WTC11 (cell line): ENCODE measurements at regions not wholly inside any gene's neighbourhood (a gene's known extent, or its start where the extent isn't known, plus 50 kb on each side); places are given as distances from the start of the nearest gene placed in this dataset.

Experiments used
- CTCF ChIP-seq: fragments of 200-600 bp; IDR thresholded peaks from 2 replicates; pipeline ENCODE4 v1.8.0; 2022; ENCODE audit warnings: antibody characterized with exemption
- E2F1 ChIP-seq: sonication (generic); formaldehyde crosslinking; IDR thresholded peaks from 2 replicates; pipeline ENCODE4 v1.8.0; 2022; ENCODE audit warnings: mild to moderate bottlenecking, missing genetic modification reagents
- E2F4 ChIP-seq: sonication (generic); formaldehyde crosslinking; IDR thresholded peaks from 2 replicates; pipeline ENCODE4 v1.8.1; 2022; ENCODE audit warnings: low read depth, mild to moderate bottlenecking, moderate library complexity, missing genetic modification reagents, borderline replicate concordance
- FOXP1 ChIP-seq: sonication (generic); formaldehyde crosslinking; IDR thresholded peaks from 2 replicates; pipeline ENCODE4 v1.8.0; 2022; ENCODE audit warnings: missing genetic modification reagents, mild to moderate bottlenecking, moderate library complexity, borderline replicate concordance
- FOXP4 ChIP-seq: sonication (generic); formaldehyde crosslinking; IDR thresholded peaks from 2 replicates; pipeline ENCODE4 v1.8.0; 2022; ENCODE audit warnings: mild to moderate bottlenecking, missing genetic modification reagents
- GABPB1 ChIP-seq: sonication (generic); formaldehyde crosslinking; IDR thresholded peaks from 2 replicates; pipeline ENCODE4 v1.8.1; 2023; ENCODE audit warnings: mild to moderate bottlenecking, missing genetic modification reagents
- HMGXB4 ChIP-seq: sonication (generic); formaldehyde crosslinking; IDR thresholded peaks from 2 replicates; pipeline ENCODE4 v1.8.1; 2023; ENCODE audit warnings: mild to moderate bottlenecking, moderate library complexity, missing genetic modification reagents
- JUN ChIP-seq: sonication (generic); formaldehyde crosslinking; IDR thresholded peaks from 2 replicates; pipeline ENCODE4 v1.8.0; 2023; ENCODE audit warnings: mild to moderate bottlenecking, missing genetic modification reagents
- NR1H2 ChIP-seq: sonication (generic); formaldehyde crosslinking; IDR thresholded peaks from 2 replicates; pipeline ENCODE4 v1.9.0; 2021; ENCODE audit warnings: mild to moderate bottlenecking, moderate library complexity, missing genetic modification reagents
- SOX15 ChIP-seq: fragments of 250-450 bp; sonication (Bioruptor Pico); IDR thresholded peaks from 2 replicates; pipeline ENCODE4 v1.9.0; 2021; ENCODE audit warnings: mild to moderate bottlenecking
- TEAD4 ChIP-seq: sonication (generic); formaldehyde crosslinking; IDR thresholded peaks from 2 replicates; pipeline ENCODE4 v1.8.0; 2022; ENCODE audit warnings: mild to moderate bottlenecking, missing genetic modification reagents
- ZNF281 ChIP-seq: sonication (generic); formaldehyde crosslinking; IDR thresholded peaks from 2 replicates; pipeline ENCODE4 v1.8.0; 2023; ENCODE audit warnings: mild to moderate bottlenecking, missing genetic modification reagents

- TF ChIP-seq CTCF (no peak), NR1H2 (CRISPR knock-in tag) (no peak), E2F4 (CRISPR knock-in tag) (no peak), FOXP1 (CRISPR knock-in tag) (no peak), HMGXB4 (CRISPR knock-in tag) (no peak), JUN (CRISPR knock-in tag) (no peak), GABPB1 (CRISPR knock-in tag) (no peak), FOXP4 (CRISPR knock-in tag) (no peak), SOX15 (no peak), ZNF281 (CRISPR knock-in tag) (no peak), E2F1 (CRISPR knock-in tag) (no peak), TEAD4 (CRISPR knock-in tag) (no peak)
These were observed 133.0 kb downstream of the MAD2L1 start for GRCh38 chr4:119933606-119934005.
